ENCODE measurements at regions not wholly inside any gene's neighbourhood (a gene's known extent, or its start where the extent isn't known, plus 50 kb on each side); places are given as distances from the start of the nearest gene placed in this dataset.
"Not testable (repeated sequence)": the region's sequence is repeated elsewhere in the genome, so short reads cannot be mapped to it uniquely, and the experiment has no call there.

DNA sequence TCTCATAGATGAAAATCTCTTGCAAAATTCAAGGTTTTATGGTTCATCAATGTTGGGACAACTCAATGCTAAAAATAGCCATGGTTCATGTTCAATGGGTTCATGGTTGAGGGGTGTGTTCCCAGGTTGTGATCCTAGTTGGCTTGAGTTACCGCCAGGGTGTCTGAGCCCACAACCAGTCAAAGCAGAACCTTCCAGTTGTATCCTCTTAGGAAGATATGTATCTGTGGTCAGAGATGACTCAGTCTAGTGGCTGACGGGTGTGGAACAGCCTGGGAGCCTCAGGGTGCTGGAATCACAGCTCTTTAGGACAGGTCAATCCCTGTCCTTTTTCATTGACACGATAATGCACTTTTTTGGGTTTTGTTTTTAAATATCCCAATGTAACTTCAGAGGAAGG lies 192.3 kb upstream of the NR3C2 start:
- H3K4me3 ChIP-seq, result no peak overlapping the region
- in situ Hi-C loops (cut with MboI; ENCODE audit: low sequenced_read_pairs), result no loop called here
- H3K27me3 ChIP-seq (ENCODE audit: low read depth), result no peaks in the 10 kb centered on the region
- no peak for DNase-seq (ENCODE audit: low spot score in 2 of 2)
- no peaks in the 10 kb centered on the region for H3K4me1 ChIP-seq
- no peaks in the 10 kb centered on the region for H3K36me3 ChIP-seq (replicated peaks)
- peaks cover 2% of the 10 kb centered on the region; the same call in 1 of the 2 replicates for H3K9me3 ChIP-seq

DNA sequence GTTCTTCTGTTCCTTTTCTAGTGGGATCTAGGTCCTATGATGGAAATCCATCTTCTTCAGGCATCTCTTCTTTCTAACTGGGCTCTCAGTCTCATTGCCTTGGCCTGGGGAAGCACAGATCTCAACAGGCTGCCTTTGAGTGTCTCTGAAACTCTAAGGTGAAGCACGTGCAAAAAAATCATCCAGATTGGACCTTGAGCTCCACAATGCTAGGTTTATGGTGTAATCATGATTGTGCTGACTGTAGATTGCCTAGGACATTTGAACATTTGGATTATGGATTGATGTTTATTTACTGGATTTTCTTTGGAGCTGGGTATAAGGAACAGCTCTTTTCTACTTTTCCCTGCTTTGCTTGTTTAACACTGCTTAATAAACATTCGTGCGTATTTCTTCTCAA lies 191.5 kb upstream of the NR3C2 start:
- no peaks in the 10 kb centered on the region for H3K27me3 ChIP-seq (ENCODE audit: low read depth)
- in situ Hi-C loops (cut with MboI; ENCODE audit: low sequenced_read_pairs), result no loop called here
- no peaks in the 10 kb centered on the region for H3K4me1 ChIP-seq
- H3K36me3 ChIP-seq (replicated peaks), result no peaks in the 10 kb centered on the region
- H3K9me3 ChIP-seq, result peaks cover 2% of the 10 kb centered on the region; the same call in 1 of the 2 replicates
- no peak overlapping the region for H3K4me3 ChIP-seq
- DNase-seq (ENCODE audit: low spot score in 2 of 2), result no peak

- in situ Hi-C loops (cut with MboI; ENCODE audit: low sequenced_read_pairs), result no loop called here
- Histone ChIP-seq H3K4me1 (no peaks in the 10 kb centered on the region), H3K36me3 (replicated peaks) (no peaks in the 10 kb centered on the region), H3K27me3 (ENCODE audit: low read depth) (no peaks in the 10 kb centered on the region), H3K4me3 (no peak overlapping the region), H3K9me3 (0 out of 2 replicates have a peak, but pooled peaks cover 2% of the 10 kb centered on the region)
- no peak for DNase-seq (ENCODE audit: low spot score in 2 of 2)
Measured at GRCh38 chr4:148632476-148632875, 190.3 kb upstream of the NR3C2 start.

DNA sequence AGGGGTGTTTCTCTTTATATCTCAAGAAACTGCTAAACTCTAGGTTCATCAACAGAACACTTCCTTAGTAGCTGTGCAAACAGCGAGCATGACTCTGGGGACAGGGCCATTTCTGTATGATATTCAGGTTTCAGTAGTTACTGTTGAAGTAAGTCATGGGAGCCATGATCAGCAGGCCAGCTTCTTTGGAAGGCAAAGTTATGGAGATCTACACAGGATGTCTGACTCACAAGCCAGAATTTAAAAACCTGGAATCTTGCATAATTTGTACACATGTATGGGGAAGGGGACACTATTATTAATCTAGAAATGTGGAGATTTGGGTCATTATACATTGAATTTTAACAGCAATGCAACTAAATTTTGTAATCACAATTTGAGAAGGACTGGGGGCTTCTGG lies 187.8 kb upstream of the NR3C2 start:
- no peaks in the 10 kb centered on the region for H3K4me1 ChIP-seq
- no peak for DNase-seq (ENCODE audit: low spot score in 2 of 2)
- H3K4me3 ChIP-seq, result no peak overlapping the region
- H3K36me3 ChIP-seq (replicated peaks), result no peaks in the 10 kb centered on the region
- in situ Hi-C loops (cut with MboI; ENCODE audit: low sequenced_read_pairs), result no loop called here
- no peaks in the 10 kb centered on the region for H3K27me3 ChIP-seq (ENCODE audit: low read depth)
- no peaks in the 10 kb centered on the region for H3K9me3 ChIP-seq

DNA sequence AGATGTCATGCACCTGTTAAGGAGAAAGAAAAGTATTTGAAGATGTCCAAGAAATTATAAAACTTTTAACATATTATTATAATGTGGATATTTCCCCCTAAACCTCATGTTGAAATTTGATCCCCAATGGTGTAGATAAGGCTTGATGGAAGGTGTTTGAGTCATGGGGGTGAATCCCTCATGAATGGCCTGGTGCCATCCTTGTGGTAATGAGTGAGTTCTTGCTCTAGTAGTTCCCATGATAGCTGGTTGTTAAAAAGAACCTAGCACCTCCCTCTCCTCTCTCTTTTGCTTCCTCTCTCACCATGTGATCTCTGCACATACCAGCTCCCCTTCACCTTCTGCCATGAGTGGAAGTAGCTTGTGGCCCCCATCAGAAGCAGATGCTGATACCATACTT lies 176.6 kb upstream of the NR3C2 start:
- Histone ChIP-seq H3K4me1 (no peaks in the 10 kb centered on the region), H3K4me3 (no peak overlapping the region), H3K27me3 (ENCODE audit: low read depth) (no peaks in the 10 kb centered on the region), H3K9me3 (no peaks in the 10 kb centered on the region), H3K36me3 (replicated peaks) (no peaks in the 10 kb centered on the region)
- in situ Hi-C loops (cut with MboI; ENCODE audit: low sequenced_read_pairs), result no loop called here
- no peak for DNase-seq (ENCODE audit: low spot score in 2 of 2)

- DNase-seq (ENCODE audit: low spot score in 2 of 2), result no peak
- Histone ChIP-seq H3K27me3 (ENCODE audit: low read depth) (no peaks in the 10 kb centered on the region), H3K36me3 (replicated peaks) (no peaks in the 10 kb centered on the region), H3K4me3 (no peak overlapping the region), H3K4me1 (no peaks in the 10 kb centered on the region; the same call in none of the 2 replicates), H3K9me3 (no peaks in the 10 kb centered on the region; the same call in 1 of the 2 replicates)
- in situ Hi-C loops (cut with MboI; ENCODE audit: low sequenced_read_pairs), result no loop called here
Measured at GRCh38 chr4:148608968-148609367, 166.8 kb upstream of the NR3C2 start.

- in situ Hi-C loops (cut with MboI; ENCODE audit: low sequenced_read_pairs); H3K36me3 ChIP-seq (replicated peaks); H3K4me1 ChIP-seq; DNase-seq (ENCODE audit: low spot score in 2 of 2); H3K27me3 ChIP-seq (ENCODE audit: low read depth); H3K4me3 ChIP-seq; H3K9me3 ChIP-seq: not testable (repeated sequence)
Measured at GRCh38 chr4:148598418-148599207, 156.4 kb upstream of the NR3C2 start.

DNA sequence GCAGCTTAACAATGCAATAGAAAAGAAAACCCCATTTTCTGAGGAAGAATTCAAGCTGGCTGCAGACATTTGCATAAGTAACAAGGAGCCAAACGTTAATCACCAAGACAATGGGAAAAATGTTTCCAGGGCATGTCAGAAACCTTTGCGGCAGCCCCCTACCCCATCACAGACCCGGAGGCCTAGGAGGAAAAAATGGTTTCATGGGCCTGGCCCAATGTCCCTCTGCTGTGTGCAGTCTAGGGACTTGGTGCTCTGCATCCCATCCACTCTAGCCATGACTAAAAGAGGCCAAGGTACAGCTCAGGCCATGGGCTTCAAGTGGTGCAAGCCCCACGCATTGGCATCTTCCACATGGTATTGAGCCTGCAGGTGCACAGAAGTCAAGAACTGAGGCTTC lies 147.0 kb upstream of the NR3C2 start:
- no peaks in the 10 kb centered on the region for H3K9me3 ChIP-seq
- no peak for DNase-seq (ENCODE audit: low spot score in 2 of 2)
- no peak overlapping the region for H3K4me3 ChIP-seq
- H3K27me3 ChIP-seq (ENCODE audit: low read depth), result no peaks in the 10 kb centered on the region
- in situ Hi-C loops (cut with MboI; ENCODE audit: low sequenced_read_pairs), result no loop called here
- H3K36me3 ChIP-seq (replicated peaks), result no peaks in the 10 kb centered on the region
- no peaks in the 10 kb centered on the region for H3K4me1 ChIP-seq

DNA sequence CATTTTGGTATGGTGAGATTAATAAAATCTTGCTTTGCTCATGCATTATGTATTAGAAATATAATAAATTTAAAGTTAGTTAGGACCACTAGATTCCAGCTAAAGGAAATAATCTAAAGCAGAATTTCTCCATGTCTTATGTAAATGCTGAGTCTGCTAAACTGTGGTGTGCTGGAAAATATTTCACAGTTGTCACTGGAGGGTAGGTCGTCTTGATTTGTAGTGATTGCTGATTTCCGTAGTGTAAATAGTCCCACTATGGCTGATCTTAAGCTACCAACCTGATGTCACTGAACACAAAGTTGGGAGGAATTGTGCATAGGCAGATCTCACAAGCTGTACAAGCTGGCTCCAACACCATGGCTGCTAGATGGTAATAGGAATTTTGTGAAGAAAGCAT lies 133.4 kb upstream of the NR3C2 start:
- H3K4me3 ChIP-seq, result no peak overlapping the region
- H3K27me3 ChIP-seq (ENCODE audit: low read depth), result no peaks in the 10 kb centered on the region
- in situ Hi-C loops (cut with MboI; ENCODE audit: low sequenced_read_pairs), result no loop called here
- DNase-seq (ENCODE audit: low spot score in 2 of 2), result no peak
- H3K4me1 ChIP-seq, result no peaks in the 10 kb centered on the region
- H3K9me3 ChIP-seq, result no peaks in the 10 kb centered on the region
- no peaks in the 10 kb centered on the region for H3K36me3 ChIP-seq (replicated peaks)

DNA sequence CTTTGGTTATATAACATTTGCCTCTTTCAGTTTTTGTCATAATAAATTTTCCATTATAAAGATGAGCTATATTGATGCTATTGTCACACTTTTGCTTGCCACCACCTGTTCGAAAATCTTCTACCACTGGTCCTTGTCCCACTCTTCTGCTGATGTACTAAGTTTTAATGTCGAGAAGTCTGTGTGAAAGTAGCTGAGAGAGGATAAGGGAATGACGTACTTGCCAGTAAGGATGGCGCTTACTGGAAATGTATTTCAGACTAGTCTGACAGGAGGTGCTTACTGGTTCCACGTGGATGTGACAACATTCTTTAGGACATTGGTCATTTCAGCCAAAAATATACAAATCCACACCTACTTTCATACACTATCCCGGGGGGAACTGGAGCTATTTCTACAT lies 132.7 kb upstream of the NR3C2 start:
- H3K4me3 ChIP-seq, result no peak overlapping the region
- H3K27me3 ChIP-seq (ENCODE audit: low read depth), result no peaks in the 10 kb centered on the region
- no peaks in the 10 kb centered on the region for H3K4me1 ChIP-seq
- H3K9me3 ChIP-seq, result no peaks in the 10 kb centered on the region
- no peak for DNase-seq (ENCODE audit: low spot score in 2 of 2)
- in situ Hi-C loops (cut with MboI; ENCODE audit: low sequenced_read_pairs), result no loop called here
- H3K36me3 ChIP-seq (replicated peaks), result no peaks in the 10 kb centered on the region

- H3K4me3 ChIP-seq, result no peak overlapping the region
- no peaks in the 10 kb centered on the region for H3K36me3 ChIP-seq (replicated peaks)
- in situ Hi-C loops (cut with MboI; ENCODE audit: low sequenced_read_pairs), result no loop called here
- H3K9me3 ChIP-seq, result no peaks in the 10 kb centered on the region
- H3K4me1 ChIP-seq, result no peaks in the 10 kb centered on the region
- DNase-seq (ENCODE audit: low spot score in 2 of 2), result no peak
- no peaks in the 10 kb centered on the region for H3K27me3 ChIP-seq (ENCODE audit: low read depth)
Measured at GRCh38 chr4:148574502-148574901, 132.3 kb upstream of the NR3C2 start.

DNA sequence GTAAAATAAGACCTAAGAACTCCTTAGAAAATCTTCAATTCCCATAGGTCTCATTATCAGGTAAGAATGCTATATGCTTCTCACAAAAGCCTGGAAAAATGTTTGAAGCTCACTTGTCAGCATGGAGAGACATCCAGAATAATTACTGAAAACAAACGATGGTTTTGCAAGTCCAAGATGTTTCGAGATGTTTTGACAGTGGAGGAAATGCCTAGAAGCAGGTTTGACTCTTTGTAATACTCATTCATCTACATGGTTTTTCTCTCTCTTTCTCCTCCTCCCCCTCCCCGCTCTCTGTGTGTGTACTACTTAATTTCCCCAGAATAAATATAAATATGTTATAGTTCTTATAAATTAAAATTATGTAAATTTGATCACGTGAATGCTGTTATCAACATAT lies 131.9 kb upstream of the NR3C2 start:
- Histone ChIP-seq H3K36me3 (replicated peaks) (no peaks in the 10 kb centered on the region), H3K27me3 (ENCODE audit: low read depth) (no peaks in the 10 kb centered on the region), H3K4me1 (no peaks in the 10 kb centered on the region), H3K4me3 (no peak overlapping the region), H3K9me3 (no peaks in the 10 kb centered on the region)
- in situ Hi-C loops (cut with MboI; ENCODE audit: low sequenced_read_pairs), result no loop called here
- no peak for DNase-seq (ENCODE audit: low spot score in 2 of 2)

- H3K36me3 ChIP-seq (replicated peaks), result no peaks in the 10 kb centered on the region
- H3K4me1 ChIP-seq, result no peaks in the 10 kb centered on the region
- H3K27me3 ChIP-seq (ENCODE audit: low read depth), result no peaks in the 10 kb centered on the region
- no peaks in the 10 kb centered on the region for H3K9me3 ChIP-seq
- no peak overlapping the region for H3K4me3 ChIP-seq
- no peak for DNase-seq (ENCODE audit: low spot score in 2 of 2)
- in situ Hi-C loops (cut with MboI; ENCODE audit: low sequenced_read_pairs), result no loop called here
Measured at GRCh38 chr4:148573296-148573695, 131.1 kb upstream of the NR3C2 start.

DNA sequence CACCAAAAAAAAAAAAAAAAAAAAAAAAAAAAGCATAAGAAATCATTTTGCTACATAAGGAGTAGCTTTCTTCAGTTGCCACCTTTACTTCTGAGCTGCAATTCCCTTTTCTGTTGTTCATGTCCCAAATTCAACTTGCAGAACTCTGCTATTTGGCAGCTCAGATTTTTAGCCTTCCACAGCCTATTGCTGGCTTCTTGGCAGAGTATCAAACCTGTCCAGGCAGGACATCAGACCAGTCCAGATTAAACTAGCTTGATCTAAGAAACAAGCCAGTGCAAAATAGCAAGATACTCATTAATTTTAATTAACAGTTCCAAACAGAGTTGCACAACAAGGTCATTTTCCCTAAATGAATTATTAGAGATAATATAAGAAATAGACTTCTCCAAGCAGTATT lies 123.6 kb upstream of the NR3C2 start:
- H3K4me1 ChIP-seq, result no peaks in the 10 kb centered on the region
- DNase-seq (ENCODE audit: low spot score in 2 of 2), result no peak
- H3K4me3 ChIP-seq, result no peak overlapping the region
- in situ Hi-C loops (cut with MboI; ENCODE audit: low sequenced_read_pairs), result no loop called here
- H3K27me3 ChIP-seq (ENCODE audit: low read depth), result no peaks in the 10 kb centered on the region
- no peaks in the 10 kb centered on the region for H3K36me3 ChIP-seq (replicated peaks)
- no peaks in the 10 kb centered on the region for H3K9me3 ChIP-seq

GRCh38 chr4:148563684-148564083 lies 121.5 kb upstream of the NR3C2 start:
- Histone ChIP-seq H3K36me3 (replicated peaks) (no peaks in the 10 kb centered on the region), H3K4me1 (no peaks in the 10 kb centered on the region), H3K4me3 (no peak overlapping the region), H3K9me3 (no peaks in the 10 kb centered on the region), H3K27me3 (ENCODE audit: low read depth) (no peaks in the 10 kb centered on the region)
- in situ Hi-C loops (cut with MboI; ENCODE audit: low sequenced_read_pairs), result no loop called here
- no peak for DNase-seq (ENCODE audit: low spot score in 2 of 2)
